HG03457 (cell line): ENCODE measurements at regions not wholly inside any gene's neighbourhood (a gene's known extent, or its start where the extent isn't known, plus 50 kb on each side); places are given as distances from the start of the nearest gene placed in this dataset.

Experiments
- ATAC-seq: cut with Tn5 transposase; IDR thresholded peaks from one replicate; pipeline ENCODE4 v1.9.1; 2021; ENCODE audit warnings: moderate number of reproducible peaks; ENCODE audit not compliant: unreplicated experiment

DNA sequence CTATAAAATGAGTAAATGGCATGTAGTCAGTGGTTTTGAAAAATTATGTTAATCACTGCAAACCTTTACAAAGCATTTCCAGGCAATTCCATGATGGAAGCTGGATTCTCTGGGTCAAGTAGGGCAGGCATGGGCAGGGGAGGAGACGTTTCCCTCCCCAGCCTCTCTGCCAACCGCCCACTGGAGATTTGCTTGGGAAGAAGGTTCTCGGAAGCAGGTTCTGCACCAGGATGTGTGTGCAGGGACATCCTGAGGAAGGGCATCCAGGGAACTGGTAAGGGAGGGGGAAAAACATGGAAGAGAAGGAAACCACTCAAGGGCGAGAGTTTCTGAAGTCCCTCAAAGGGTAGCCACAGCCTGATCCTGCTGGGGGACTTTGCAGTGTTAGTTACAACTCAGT, 469.1 kb downstream of the TSHZ3 start:
- ATAC-seq = no peak

DNA sequence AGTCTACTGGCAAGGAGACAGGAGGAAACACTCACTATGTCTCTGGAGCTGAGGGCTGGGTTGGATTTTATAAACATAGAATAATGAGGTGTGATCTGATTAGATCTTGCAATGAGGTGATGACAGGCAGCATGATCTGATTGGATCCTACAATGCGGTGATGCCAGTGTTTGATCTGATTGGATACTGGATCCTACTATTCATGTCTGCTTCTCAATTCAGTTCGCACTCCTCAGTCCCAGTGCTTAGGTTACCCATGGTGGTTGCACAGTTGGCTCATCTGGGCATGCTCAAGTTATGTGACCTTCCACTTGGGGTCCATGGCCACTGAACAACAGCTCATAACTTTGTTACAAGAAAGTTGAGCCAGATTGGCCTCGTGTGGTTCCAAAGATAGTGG, 469.5 kb downstream of the TSHZ3 start:
- no peak for ATAC-seq

DNA sequence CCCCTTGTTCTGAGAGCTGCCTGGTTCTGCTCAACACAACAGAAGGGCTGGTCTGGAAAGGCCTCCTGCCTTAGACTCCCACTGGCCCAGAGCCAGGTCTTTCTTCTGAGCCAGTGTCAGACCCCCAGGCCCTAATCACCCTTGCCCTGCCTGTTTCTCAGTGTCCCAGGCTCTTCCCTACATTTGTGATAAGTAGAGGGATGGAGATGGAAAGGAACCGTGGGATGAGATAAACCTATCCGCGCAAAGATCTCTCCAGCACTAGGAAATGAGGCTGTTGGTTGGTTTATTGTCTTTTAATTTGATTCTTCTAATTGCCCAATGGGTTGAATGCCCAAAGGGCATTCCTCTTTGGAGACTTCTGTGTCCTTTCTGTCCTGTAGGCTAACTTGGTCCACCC, 470.0 kb downstream of the TSHZ3 start:
- ATAC-seq = no peak

DNA sequence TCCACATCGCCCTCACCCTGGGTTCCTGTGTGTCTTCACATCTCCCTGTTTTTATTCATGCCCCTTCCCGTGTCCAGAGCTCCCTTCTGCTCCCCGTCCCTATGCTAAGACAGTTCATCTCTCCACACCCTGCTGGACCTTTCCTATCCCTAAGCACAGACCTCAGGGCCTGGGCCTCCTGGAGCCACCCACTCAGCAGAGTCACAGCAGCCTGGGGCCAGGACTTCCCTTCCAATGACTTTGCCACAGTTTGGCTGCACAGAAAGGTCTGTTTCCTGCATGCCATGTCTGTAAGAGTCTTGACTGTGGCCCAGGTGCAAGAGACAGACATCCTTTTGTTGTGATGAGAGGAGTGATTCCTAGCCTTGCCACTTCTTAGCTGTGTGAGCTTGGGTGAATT, 470.7 kb downstream of the TSHZ3 start:
- ATAC-seq = no peak

DNA sequence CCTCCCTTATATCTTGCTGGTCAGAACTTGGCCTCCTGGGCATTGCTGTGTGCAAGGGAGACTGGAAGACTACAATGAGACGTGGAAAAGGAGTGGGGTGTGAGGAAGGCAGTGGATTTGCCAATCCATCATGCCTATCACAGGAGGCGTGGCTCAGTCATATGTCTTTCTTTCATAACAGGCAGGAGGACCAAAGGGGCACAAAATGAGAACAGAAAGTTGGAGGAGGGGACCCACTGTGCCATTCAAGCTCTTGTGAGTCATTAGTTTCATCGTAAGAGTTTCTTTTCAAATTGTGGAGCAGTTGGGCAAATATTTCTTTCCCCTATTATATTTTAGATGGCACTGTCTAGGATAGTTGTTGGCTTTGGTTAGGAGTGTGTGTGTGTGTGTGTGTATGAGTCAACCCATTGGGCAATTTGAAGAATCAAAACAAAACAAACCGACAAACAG, 471.5 kb downstream of the TSHZ3 start:
- no peak for ATAC-seq

DNA sequence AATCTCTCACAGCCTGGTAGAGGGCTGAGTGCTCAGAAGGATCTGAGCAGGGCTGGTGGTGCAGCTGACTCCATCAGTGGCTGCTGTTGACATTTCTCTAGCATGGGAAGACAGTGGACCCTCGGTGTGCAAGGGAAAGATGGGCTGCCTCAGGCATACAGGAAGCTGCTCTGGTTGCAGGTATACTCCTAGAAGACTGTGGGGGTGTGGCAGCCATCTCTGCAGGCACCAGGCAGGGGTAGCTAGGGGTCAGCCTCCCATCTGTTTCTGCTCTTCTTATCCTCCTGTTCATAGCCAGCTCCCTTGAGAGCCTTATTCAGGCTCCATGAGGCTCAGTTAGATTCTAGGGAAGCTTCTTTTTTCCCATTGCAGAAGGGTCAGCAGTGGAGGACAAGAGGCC, 475.5 kb downstream of the TSHZ3 start:
- no peak for ATAC-seq

DNA sequence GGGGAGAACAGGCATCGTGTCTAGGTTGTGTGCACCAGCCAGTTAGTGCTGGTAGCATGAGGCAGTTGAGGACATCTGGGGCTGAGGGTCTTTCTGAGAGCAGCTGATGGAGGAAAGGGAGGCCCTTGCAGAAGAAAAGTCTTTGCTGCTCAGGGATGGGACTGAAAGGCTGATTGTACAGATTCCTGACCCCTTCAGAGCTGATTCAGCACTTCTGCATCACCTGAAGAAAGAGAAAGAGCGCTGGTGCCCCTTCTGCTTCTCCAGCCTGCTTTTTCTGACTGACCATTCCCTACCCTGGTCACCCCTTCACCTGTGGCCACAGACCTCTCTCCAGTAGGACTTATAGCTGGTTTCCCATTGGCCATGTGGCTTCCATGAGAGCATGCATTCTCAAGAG, 476.2 kb downstream of the TSHZ3 start:
- ATAC-seq = no peak

DNA sequence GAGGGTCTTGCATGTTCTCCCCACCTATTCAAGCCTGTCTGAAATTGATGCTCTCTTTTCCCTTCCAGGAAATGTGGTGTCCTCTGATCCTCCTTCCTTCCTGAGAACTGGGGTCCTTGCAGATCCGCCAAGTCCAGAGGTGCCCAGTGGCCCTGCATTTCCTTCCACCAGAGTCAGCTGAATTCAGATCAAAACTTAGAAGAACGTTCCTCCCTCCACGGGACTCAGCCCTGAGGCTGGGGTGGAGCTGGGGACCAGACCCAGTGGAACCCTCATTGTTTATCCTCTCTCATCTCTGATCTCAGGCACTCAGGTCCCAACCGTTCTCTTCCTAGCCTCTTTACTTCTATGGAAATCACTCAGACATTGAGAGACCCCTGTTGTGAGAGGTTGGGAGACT, 477.3 kb downstream of the TSHZ3 start:
- no peak for ATAC-seq

DNA sequence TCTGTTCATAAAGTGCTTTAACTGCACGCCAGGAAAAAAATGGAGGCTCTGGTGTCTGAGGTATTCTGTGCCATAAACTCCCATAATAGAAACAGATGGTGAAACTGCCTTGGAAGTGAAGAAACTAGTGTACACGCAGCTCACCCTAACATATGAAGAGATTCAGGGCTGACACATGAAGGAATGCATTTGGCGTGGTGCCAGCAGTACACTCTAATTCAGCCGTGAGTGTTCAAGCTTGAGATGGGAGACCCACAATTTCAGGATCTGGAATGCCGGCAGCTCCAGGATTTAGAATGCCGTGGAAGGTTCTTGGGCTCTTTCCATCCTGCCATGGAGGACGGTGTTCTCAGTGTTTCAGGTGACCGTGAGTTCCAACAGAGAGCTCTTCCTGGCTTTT, 478.4 kb downstream of the TSHZ3 start:
- no peak for ATAC-seq

DNA sequence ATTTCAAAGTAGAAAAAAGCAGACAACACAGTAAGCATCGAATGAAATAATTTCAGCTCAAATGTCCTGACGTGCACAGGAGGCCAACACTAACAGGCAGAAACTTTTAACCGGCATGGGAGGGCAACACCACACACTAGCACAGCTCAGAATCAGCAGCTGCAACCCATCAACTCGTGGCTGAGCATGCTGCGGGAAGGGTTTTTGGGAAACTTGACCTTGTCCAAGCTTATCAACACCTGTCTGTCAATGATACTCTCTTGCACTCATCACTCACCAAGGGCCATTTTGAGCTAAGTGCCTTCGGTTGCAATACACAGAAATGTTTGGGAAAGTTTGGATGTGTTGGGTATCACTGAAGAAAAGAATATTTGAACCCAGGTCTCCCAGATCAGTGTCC, 483.7 kb downstream of the TSHZ3 start:
- ATAC-seq = no peak

DNA sequence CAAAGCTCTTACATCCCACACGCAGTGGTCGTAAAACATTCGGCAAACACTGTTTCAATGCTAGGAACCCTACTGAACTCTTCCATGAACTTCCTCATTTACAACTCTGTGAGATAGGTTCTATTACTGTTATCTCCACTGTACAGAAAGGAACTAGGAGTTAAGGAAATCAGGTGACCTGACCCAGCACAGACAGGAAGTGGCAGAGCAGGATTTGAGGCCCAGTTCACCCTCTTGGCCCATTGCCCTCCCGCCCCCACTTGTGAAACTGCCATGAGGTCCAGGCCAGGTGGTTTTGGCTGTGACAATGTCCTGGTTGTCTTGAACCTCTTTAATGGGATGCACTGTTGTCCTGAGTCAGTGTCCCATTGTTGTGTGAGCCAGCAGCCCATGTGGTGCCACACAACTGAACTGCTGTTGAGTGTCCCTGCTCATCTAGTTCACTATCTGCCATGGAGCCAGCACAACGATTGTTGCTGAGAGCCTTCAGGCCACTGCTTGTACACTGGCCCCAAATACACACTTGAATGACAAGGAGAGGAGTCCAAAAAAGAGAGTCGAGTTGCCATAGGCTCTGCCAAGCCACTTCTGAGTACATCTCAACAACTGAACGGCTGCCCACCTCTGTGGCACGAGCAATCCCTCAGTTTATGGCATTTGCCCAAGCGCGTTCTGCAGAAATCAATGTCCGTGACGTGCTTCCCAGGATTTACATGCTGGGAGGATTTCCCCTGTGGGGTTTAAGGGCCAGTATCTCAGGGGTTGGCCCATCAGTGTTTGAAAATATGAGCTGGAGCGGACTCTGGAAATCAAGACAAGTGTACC, 484.6 kb downstream of the TSHZ3 start:
- ATAC-seq = no peak

DNA sequence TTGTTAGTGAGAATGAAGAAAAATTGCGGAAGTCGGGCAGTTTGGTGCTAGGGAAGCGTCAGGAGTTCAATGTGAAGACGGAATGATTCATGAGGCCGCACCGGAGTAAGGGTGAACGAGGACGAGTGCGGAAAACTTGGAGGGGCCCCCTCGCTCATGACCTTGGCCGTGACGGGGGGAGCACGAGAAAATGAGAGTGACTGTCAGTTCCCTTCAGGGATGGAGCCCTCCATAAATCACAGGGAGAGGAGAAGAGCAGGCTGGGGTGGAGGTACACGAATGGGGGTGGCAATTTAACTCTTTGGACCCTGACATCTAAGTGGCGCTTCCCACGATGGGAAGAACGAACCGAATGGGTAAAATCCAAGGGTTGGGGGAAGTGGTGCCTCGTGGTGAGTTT, 486.4 kb downstream of the TSHZ3 start:
- ATAC-seq = no peak

DNA sequence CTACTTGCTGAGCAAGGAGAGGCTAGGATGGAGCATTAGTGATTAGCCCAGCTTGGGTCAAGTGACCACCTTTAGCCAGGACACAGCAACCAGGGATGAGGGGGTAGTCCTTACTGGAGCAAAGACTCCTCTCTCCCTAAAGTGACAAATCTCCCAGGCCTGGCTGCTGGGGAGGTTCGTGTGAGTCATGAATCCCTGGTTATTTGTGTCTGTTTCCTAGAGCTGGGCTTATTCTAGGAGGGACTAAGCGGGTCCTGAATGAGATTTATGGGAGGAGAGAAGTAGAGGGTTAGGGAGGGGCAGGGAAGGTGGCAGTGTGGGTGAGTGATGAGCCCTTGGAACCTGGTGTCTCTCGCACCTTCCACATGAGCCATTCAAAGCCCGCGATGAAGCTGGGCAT, 487.3 kb downstream of the TSHZ3 start:
- no peak for ATAC-seq

DNA sequence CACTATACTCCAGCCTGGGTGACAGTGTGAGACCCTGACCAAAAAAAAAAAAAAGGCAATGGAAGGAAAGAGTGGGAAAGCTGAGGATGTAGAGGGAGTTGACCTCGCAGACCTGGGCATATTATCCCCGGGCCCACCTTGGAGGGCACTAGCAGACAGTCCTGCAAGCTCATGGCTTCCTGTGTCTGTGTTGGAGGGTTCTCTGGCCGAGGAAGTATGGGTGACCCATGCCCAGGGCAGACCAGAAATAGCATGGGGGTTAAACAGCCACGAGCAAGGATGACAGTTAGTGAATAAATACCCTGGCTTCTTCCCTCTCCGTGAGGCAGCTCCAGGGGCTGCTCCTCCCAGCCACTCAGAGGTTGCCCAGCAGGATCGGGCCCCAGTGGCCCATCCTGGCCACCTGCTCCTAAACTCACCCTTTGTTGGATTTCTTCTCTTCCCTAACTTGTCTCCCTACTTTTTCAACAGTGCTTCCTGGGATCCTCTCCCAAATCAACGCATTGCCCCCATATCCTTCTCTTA, 485.8 kb downstream of the ZNF536 start:
- no peak for ATAC-seq

DNA sequence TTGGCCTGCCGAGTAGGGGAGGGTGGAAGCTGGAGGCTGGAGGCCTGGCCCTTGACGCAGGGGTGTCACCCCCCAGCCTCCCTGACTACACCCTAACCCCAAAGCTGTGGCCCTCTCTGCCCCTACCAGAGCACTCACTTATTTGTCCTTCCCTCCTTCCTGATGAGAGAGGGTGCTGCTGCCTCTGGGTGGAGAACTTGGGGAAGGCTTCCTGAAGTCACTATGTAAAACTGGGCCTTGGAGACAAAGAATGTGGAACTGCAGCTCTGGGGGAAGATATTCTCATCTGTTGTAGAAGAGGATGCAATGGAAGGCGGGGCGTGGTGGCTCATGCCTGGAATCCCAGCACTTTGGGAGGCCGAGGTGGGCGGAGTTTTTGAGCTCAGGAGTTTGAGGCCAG, 485.2 kb downstream of the ZNF536 start:
- ATAC-seq = no peak

DNA sequence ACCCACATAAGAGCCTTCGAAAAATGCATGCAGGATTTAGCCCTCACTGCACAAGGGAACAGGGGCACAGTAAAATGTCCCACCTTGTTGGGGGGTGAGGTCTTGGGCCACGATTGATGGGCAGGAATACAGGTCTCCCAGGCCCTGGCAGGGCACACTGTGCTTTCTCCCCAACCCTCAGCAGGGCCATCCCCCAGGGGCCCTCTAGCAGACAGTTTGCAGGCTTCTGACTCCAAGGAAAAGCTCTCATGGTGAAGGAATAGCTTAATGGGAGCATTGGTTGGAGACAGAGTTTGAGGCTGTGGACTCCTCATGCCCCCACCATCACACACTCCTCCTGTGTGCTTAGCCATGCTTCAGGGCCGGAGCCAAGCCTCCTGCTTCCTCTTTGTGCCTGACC, 484.6 kb downstream of the ZNF536 start:
- ATAC-seq = no peak

DNA sequence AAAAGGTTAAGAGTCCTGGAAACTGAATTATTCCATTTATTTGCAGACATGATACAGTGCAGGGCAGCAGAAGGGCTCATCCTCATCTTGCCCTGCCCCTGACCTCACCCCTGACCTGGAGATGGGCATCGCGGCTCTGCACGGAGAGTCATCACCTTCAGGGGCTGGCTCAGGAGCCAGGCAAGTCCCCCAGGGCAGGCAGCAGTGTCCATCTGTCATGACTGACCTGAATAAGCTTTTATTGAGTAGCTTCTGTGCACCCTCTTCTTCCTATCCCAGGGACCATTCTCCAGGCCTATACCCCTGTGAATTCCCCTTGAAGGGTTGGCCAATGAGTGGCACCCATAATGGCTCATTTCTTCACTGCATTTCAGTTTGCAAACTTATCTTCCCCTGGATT, 484.2 kb downstream of the ZNF536 start:
- ATAC-seq = no peak

DNA sequence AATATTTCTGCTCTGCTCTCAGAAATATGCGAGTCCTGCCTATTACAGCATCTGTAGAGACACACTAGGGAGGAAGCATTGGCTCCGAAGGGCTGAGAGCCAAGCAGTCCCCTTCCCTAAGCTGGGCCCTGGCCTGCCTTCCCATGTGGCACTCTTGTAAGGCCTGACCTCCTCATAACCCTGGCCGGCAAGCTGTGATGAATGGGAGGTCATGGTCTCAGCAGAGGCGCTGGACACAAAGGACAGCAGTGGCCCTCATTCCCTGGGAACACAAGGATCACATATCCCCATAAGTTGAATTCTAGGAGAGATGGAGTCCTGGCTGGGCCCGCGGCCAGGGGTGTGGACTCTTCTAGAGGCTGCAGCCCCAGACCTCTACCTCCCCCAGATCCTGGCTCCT, 483.3 kb downstream of the ZNF536 start:
- ATAC-seq = no peak

DNA sequence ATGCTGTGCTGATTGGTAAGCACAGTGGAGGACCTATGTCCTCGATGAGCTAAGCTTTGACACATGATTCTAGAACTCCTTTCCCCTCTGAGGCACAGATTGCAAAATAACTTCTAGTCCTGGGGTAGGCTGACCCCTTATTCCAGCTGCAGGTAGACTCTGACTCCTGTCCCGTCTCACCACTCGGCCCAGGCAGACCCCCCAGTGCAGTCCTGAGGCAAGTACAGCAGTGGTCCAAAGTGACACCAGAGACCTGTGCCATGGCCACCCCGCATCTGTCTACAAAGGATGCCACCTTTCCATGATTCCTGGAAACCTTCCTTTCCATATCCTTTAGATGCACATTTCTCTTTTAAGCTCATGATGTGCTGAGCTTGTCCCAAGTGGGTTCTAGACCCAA, 482.5 kb downstream of the ZNF536 start:
- ATAC-seq = no peak

DNA sequence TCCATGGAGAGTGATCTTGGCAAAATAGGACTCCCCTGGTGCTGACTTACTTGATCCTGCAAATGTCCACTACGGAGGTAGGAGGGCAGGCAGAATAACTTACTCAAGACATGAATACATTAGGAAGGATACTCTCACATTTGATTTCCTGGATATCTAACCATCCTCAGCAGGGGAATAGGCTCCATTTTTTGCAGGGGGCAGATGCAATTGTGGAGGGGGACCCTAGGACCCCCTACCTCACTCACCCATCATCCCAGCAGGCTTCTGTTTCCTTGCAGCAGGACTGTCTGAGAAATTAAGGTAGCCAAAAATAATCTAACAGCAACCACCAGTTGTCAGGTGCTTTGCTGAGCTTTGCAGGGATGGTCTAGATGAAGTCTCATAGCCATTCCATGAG, 482.0 kb downstream of the ZNF536 start:
- no peak for ATAC-seq

DNA sequence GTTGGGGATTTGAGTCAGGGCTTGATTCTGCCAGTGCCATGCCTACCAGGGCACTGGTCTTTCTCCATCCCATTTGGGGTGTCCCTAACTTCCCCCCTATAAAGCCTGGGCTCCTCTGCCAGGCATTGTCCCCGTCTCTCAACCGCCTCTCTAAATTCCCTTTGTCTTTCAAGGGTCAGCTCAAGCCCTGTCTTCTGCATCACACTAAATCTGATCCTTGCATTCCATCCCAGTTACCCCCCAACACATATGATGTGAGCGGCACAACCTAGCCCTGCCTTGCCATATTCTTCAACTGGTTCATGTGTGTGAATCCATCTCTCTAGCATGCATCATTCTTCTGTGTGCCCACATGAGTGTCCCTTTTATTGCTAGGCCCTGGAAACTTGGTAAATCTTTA, 480.9 kb downstream of the ZNF536 start:
- ATAC-seq = no peak

DNA sequence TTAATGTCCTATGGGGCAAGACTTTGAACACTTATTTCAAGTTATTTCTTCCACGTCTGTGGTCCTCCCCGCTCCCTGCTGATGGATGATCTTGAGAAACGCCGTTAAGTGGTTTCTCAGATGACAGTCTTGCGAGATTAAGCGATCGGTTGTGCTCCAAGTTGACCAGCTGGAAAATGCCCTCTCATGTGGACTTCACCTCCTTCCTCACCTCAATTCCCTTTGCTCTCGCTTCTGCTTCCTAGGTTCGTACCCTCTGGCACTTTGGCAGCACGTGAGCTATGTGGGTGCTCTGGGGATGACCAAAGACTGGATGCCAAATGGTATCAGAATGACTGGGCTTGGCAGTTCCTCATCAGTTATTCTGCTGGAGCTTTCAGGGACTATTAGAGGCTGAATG, 480.0 kb downstream of the ZNF536 start:
- ATAC-seq = no peak

DNA sequence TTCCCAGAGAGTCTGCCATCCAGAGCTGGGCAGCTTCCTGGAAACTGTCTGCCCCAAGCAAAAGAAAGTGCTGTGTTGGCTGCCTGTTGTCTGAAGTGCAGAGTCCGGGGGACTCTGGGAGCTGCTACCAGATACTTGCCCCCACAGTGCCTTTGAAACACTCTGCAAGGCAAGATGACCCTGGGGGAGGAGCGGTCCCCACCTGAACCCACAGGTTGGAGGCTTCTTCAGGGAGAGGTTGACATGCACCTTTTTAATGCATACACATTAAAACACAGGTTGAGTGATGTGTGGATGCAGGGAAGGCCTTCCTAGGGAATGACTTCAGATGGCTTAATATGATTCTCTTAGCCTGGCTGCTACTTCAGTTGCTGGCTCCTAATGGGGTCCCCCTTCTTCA, 479.5 kb downstream of the ZNF536 start:
- no peak for ATAC-seq
